MM.1S (cell line): ENCODE measurements at regions not wholly inside any gene's neighbourhood (a gene's known extent, or its start where the extent isn't known, plus 50 kb on each side); places are given as distances from the start of the nearest gene placed in this dataset.

ENCODE experiments used
- CTCF ChIP-seq: fragments of 300-600 bp; sonication (generic); IDR thresholded peaks from 2 replicates; pipeline ENCODE4 v1.5.1; 2016; ENCODE audit warnings: antibody characterized with exemption, low read length, mixed read lengths
- EZH2phosphoT487 ChIP-seq: fragments of 300-600 bp; sonication (generic); IDR thresholded peaks from 2 replicates; pipeline ENCODE4 v1.6.1; 2018; ENCODE audit warnings: antibody characterized with exemption, low read length

DNA sequence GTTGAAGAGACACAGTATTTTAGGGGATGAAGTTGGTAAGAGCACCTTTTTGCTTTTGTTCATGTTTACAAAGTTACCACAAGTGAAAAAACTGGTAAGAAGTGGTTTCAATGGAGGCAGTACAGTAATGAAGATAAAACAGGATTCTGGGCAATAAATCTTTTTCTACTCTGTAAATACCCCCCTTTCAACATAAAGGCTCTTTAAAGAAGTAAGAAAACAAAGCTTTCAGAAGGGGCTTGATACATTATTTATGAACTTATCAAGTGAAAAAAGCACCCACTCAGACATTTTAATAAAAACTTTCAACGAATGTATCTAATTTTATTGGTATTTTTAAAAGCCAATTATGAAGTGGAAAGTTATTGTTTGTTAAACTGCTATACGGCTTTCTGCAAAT lies 522.9 kb downstream of the ZEB2 start:
- TF ChIP-seq CTCF (no peak), EZH2phosphoT487 (no peak)
